ENCODE measurements at regions not wholly inside any gene's neighbourhood (a gene's known extent, or its start where the extent isn't known, plus 50 kb on each side); places are given as distances from the start of the nearest gene placed in this dataset.

GRCh38 chr10:128952856-128953255 is 514.2 kb upstream of the MGMT start:
- Histone ChIP-seq H2BK12ac (ENCODE audit: low read length in 2 of 2) (no peak overlapping the region), H3K18ac (ENCODE audit: low read depth in 1 of 2, low read length in 2 of 2) (no peak overlapping the region), H3K23ac (ENCODE audit: low read length in 2 of 2) (no peak overlapping the region), H3K4me3 (ENCODE audit: insufficient read depth in 1 of 2, low read depth in 1 of 2, low read length in 2 of 2) (no peak overlapping the region), H3K27ac (ENCODE audit: low read length, poor library complexity, severe bottlenecking) (no peak overlapping the region), H3K9me3 (ENCODE audit: control insufficient read depth, low read length) (no peaks in the 10 kb centered on the region), H3K4ac (ENCODE audit: low read depth in 1 of 2, low read length in 2 of 2) (no peak overlapping the region), H3K14ac (ENCODE audit: low read length in 2 of 2) (no peak overlapping the region), H3K4me1 (ENCODE audit: control insufficient read depth, insufficient read depth, low read depth, low read length) (no peaks in the 10 kb centered on the region), H3K36me3 (ENCODE audit: control insufficient read depth in 1 of 2, insufficient read depth in 2 of 2, low read depth in 1 of 2, low read length in 2 of 2) (no peaks in the 10 kb centered on the region), H3K79me1 (replicated peaks; ENCODE audit: low read length, poor library complexity, severe bottlenecking) (no peaks in the 10 kb centered on the region), H3K4me2 (ENCODE audit: low read length, poor library complexity, severe bottlenecking) (no peak overlapping the region), H4K8ac (ENCODE audit: low read length) (no peak overlapping the region), H4K91ac (ENCODE audit: low read length) (no peak overlapping the region), H2AK5ac (ENCODE audit: low read length, severe bottlenecking) (no peak overlapping the region), H2AFZ (ENCODE audit: low read depth, low read length) (no peak overlapping the region), H3K27me3 (ENCODE audit: control insufficient read depth in 1 of 2, insufficient read depth in 1 of 2, low read length in 2 of 2) (peaks cover 0 to 3% of the 10 kb centered on the region in 2 experiments), H3K9ac (ENCODE audit: low read length) (no peak overlapping the region), H2BK120ac (ENCODE audit: low read depth, low read length) (no peak overlapping the region), H2BK15ac (ENCODE audit: low read depth, poor library complexity, severe bottlenecking) (no peak overlapping the region), H2BK5ac (ENCODE audit: low read depth, low read length, poor library complexity, severe bottlenecking) (no peak overlapping the region)
- DNase-seq, result no peak
- WGBS, result 73% methylated on average over 8 of the region's 8 CpGs

GRCh38 chr10:128956149-128956548 is 510.9 kb upstream of the MGMT start:
- no peak overlapping the region for H3K14ac ChIP-seq (ENCODE audit: low read length in 2 of 2)
- no peak overlapping the region for H2BK5ac ChIP-seq (ENCODE audit: low read depth, low read length, poor library complexity, severe bottlenecking)
- H4K8ac ChIP-seq (ENCODE audit: low read length), result no peak overlapping the region
- no peak overlapping the region for H2BK120ac ChIP-seq (ENCODE audit: low read depth, low read length)
- no peak overlapping the region for H3K9ac ChIP-seq (ENCODE audit: low read length)
- H3K23ac ChIP-seq (ENCODE audit: low read length in 2 of 2), result no peak overlapping the region
- H3K79me1 ChIP-seq (replicated peaks; ENCODE audit: low read length, poor library complexity, severe bottlenecking), result no peaks in the 10 kb centered on the region
- no peak overlapping the region for H2BK12ac ChIP-seq (ENCODE audit: low read length in 2 of 2)
- WGBS, result 100% methylated on average over 1 of the region's 1 CpG
- H2AK5ac ChIP-seq (ENCODE audit: low read length, severe bottlenecking), result no peak overlapping the region
- H2AFZ ChIP-seq (ENCODE audit: low read depth, low read length), result no peak overlapping the region
- no peaks in the 10 kb centered on the region for H3K4me1 ChIP-seq (ENCODE audit: control insufficient read depth, insufficient read depth, low read depth, low read length)
- H2BK15ac ChIP-seq (ENCODE audit: low read depth, poor library complexity, severe bottlenecking), result no peak overlapping the region
- no peak overlapping the region for H3K4me3 ChIP-seq (ENCODE audit: insufficient read depth in 1 of 2, low read depth in 1 of 2, low read length in 2 of 2)
- no peak overlapping the region for H3K18ac ChIP-seq (ENCODE audit: low read depth in 1 of 2, low read length in 2 of 2)
- H3K4ac ChIP-seq (ENCODE audit: low read depth in 1 of 2, low read length in 2 of 2), result no peak overlapping the region
- DNase-seq, result no peak
- H4K91ac ChIP-seq (ENCODE audit: low read length), result no peak overlapping the region
- H3K27me3 ChIP-seq (ENCODE audit: control insufficient read depth in 1 of 2, insufficient read depth in 1 of 2, low read length in 2 of 2), result peaks cover 0 to 4% of the 10 kb centered on the region in 2 experiments
- no peaks in the 10 kb centered on the region for H3K36me3 ChIP-seq (ENCODE audit: control insufficient read depth in 1 of 2, insufficient read depth in 2 of 2, low read depth in 1 of 2, low read length in 2 of 2)
- no peak overlapping the region for H3K27ac ChIP-seq (ENCODE audit: low read length, poor library complexity, severe bottlenecking)
- H3K9me3 ChIP-seq (ENCODE audit: control insufficient read depth, low read length), result no peaks in the 10 kb centered on the region
- no peak overlapping the region for H3K4me2 ChIP-seq (ENCODE audit: low read length, poor library complexity, severe bottlenecking)

GRCh38 chr10:128957221-128957620 is 509.8 kb upstream of the MGMT start:
- H3K14ac ChIP-seq (ENCODE audit: low read length in 2 of 2), result no peak overlapping the region

GRCh38 chr10:128958834-128959690 is 508.0 kb upstream of the MGMT start:
- Histone ChIP-seq H3K18ac (ENCODE audit: low read depth in 1 of 2, low read length in 2 of 2) (no peak overlapping the region), H2BK12ac (ENCODE audit: low read length in 2 of 2) (no peak overlapping the region), H4K8ac (ENCODE audit: low read length) (no peak overlapping the region), H3K14ac (ENCODE audit: low read length in 2 of 2) (no peak overlapping the region), H3K79me1 (replicated peaks; ENCODE audit: low read length, poor library complexity, severe bottlenecking) (no peaks in the 10 kb centered on the region), H3K36me3 (ENCODE audit: control insufficient read depth in 1 of 2, insufficient read depth in 2 of 2, low read depth in 1 of 2, low read length in 2 of 2) (no peaks in the 10 kb centered on the region), H3K9ac (ENCODE audit: low read length) (no peak overlapping the region), H3K27me3 (ENCODE audit: control insufficient read depth in 1 of 2, insufficient read depth in 1 of 2, low read length in 2 of 2) (peaks cover 0 to 7% of the 10 kb centered on the region in 2 experiments), H2BK15ac (ENCODE audit: low read depth, poor library complexity, severe bottlenecking) (no peak overlapping the region), H2AFZ (ENCODE audit: low read depth, low read length) (no peak overlapping the region), H3K9me3 (ENCODE audit: control insufficient read depth, low read length) (no peaks in the 10 kb centered on the region), H2BK5ac (ENCODE audit: low read depth, low read length, poor library complexity, severe bottlenecking) (no peak overlapping the region), H3K4ac (ENCODE audit: low read depth in 1 of 2, low read length in 2 of 2) (no peak overlapping the region), H4K91ac (ENCODE audit: low read length) (no peak overlapping the region), H2BK120ac (ENCODE audit: low read depth, low read length) (no peak overlapping the region), H3K27ac (ENCODE audit: low read length, poor library complexity, severe bottlenecking) (no peak overlapping the region), H3K4me3 (ENCODE audit: insufficient read depth in 1 of 2, low read depth in 1 of 2, low read length in 2 of 2) (no peak overlapping the region), H3K4me2 (ENCODE audit: low read length, poor library complexity, severe bottlenecking) (no peak overlapping the region), H3K23ac (ENCODE audit: low read length in 2 of 2) (no peak overlapping the region), H3K4me1 (ENCODE audit: control insufficient read depth, insufficient read depth, low read depth, low read length) (no peaks in the 10 kb centered on the region), H2AK5ac (ENCODE audit: low read length, severe bottlenecking) (no peak overlapping the region)
- 92% methylated on average over 38 of the region's 39 CpGs for WGBS
- DNase-seq, result no peak

More at GRCh38 chr10:128957221-128957620, 509.8 kb upstream of the MGMT start:
- no peaks in the 10 kb centered on the region for H3K36me3 ChIP-seq (ENCODE audit: control insufficient read depth in 1 of 2, insufficient read depth in 2 of 2, low read depth in 1 of 2, low read length in 2 of 2)
- H2BK15ac ChIP-seq (ENCODE audit: low read depth, poor library complexity, severe bottlenecking), result no peak overlapping the region
- DNase-seq, result no peak
- WGBS, result 56% methylated on average over 3 of the region's 4 CpGs
- H3K4me2 ChIP-seq (ENCODE audit: low read length, poor library complexity, severe bottlenecking), result no peak overlapping the region
- H2BK12ac ChIP-seq (ENCODE audit: low read length in 2 of 2), result no peak overlapping the region
- H4K91ac ChIP-seq (ENCODE audit: low read length), result no peak overlapping the region
- no peak overlapping the region for H4K8ac ChIP-seq (ENCODE audit: low read length)
- H3K27ac ChIP-seq (ENCODE audit: low read length, poor library complexity, severe bottlenecking), result no peak overlapping the region
- no peak overlapping the region for H3K9ac ChIP-seq (ENCODE audit: low read length)
- no peak overlapping the region for H3K18ac ChIP-seq (ENCODE audit: low read depth in 1 of 2, low read length in 2 of 2)
- no peak overlapping the region for H3K4ac ChIP-seq (ENCODE audit: low read depth in 1 of 2, low read length in 2 of 2)
- no peak overlapping the region for H2AK5ac ChIP-seq (ENCODE audit: low read length, severe bottlenecking)
- no peaks in the 10 kb centered on the region for H3K79me1 ChIP-seq (replicated peaks; ENCODE audit: low read length, poor library complexity, severe bottlenecking)
- H3K4me1 ChIP-seq (ENCODE audit: control insufficient read depth, insufficient read depth, low read depth, low read length), result no peaks in the 10 kb centered on the region
- H3K9me3 ChIP-seq (ENCODE audit: control insufficient read depth, low read length), result no peaks in the 10 kb centered on the region
- H3K4me3 ChIP-seq (ENCODE audit: insufficient read depth in 1 of 2, low read depth in 1 of 2, low read length in 2 of 2), result no peak overlapping the region
- no peak overlapping the region for H3K23ac ChIP-seq (ENCODE audit: low read length in 2 of 2)
- H2AFZ ChIP-seq (ENCODE audit: low read depth, low read length), result no peak overlapping the region
- no peak overlapping the region for H2BK5ac ChIP-seq (ENCODE audit: low read depth, low read length, poor library complexity, severe bottlenecking)
- H2BK120ac ChIP-seq (ENCODE audit: low read depth, low read length), result no peak overlapping the region
- peaks cover 0 to 7% of the 10 kb centered on the region in 2 experiments for H3K27me3 ChIP-seq (ENCODE audit: control insufficient read depth in 1 of 2, insufficient read depth in 1 of 2, low read length in 2 of 2)

Data from mesenchymal stem cell (in vitro differentiated cells and primary cell).